DOHH2 (cell line): ENCODE measurements at regions not wholly inside any gene's neighbourhood (a gene's known extent, or its start where the extent isn't known, plus 50 kb on each side); places are given as distances from the start of the nearest gene placed in this dataset.
"Not testable (repeated sequence)": the region's sequence is repeated elsewhere in the genome, so short reads cannot be mapped to it uniquely, and the experiment has no call there.

ENCODE experiments used
- H3F3A ChIP-seq: fragments of 200-600 bp; sonication (generic), shearing (Covaris generic); 2 replicates; pipeline ENCODE4 v1.6.0; 2016; ENCODE audit warnings: antibody characterized with exemption, mild to moderate bottlenecking; ENCODE audit not compliant: control insufficient read depth, insufficient read depth
- H3K27ac ChIP-seq: fragments of 200-600 bp; sonication (generic); 2 replicates; pipeline ENCODE4 v1.5.1; 2014; ENCODE audit warnings: low read depth, mild to moderate bottlenecking, low read length, moderate library complexity
- H3K27me3 ChIP-seq: fragments of 200-600 bp; sonication (generic); 2 replicates; pipeline ENCODE4 v1.6.1; 2014; ENCODE audit warnings: mild to moderate bottlenecking, low read length, mixed read lengths; ENCODE audit not compliant: control insufficient read depth
- H3K36me3 ChIP-seq: fragments of 200-600 bp; sonication (generic); 2 replicates; pipeline ENCODE4 v1.6.1; 2014; ENCODE audit warnings: mild to moderate bottlenecking, low read length, moderate library complexity, mixed read lengths; ENCODE audit not compliant: control insufficient read depth
- H3K4me1 ChIP-seq: fragments of 200-600 bp; sonication (generic); 2 replicates; pipeline ENCODE4 v1.6.1; 2014; ENCODE audit warnings: mild to moderate bottlenecking, low read length, mixed read lengths; ENCODE audit not compliant: control insufficient read depth
- H3K4me2 ChIP-seq: fragments of 200-600 bp; sonication (generic); 2 replicates; pipeline ENCODE4 v1.6.0; 2014; ENCODE audit warnings: mild to moderate bottlenecking, low read length, moderate library complexity
- H3K4me3 ChIP-seq: fragments of 200-600 bp; sonication (generic); 2 replicates; pipeline ENCODE4 v1.5.1; 2014; ENCODE audit warnings: mild to moderate bottlenecking, low read length, mixed read lengths
- H3K79me2 ChIP-seq: fragments of 200-600 bp; sonication (generic); 2 replicates; pipeline ENCODE4 v1.6.1; 2014; ENCODE audit warnings: mild to moderate bottlenecking, low read length, mixed read lengths; ENCODE audit not compliant: control insufficient read depth
- H3K9me2 ChIP-seq: fragments of 200-600 bp; sonication (generic); replicated peaks from 2 replicates; pipeline ENCODE4 v1.6.1; 2014; ENCODE audit warnings: mild to moderate bottlenecking, low read length, mixed read lengths; ENCODE audit not compliant: control insufficient read depth
- H3K9me3 ChIP-seq: fragments of 200-600 bp; sonication (generic); 2 replicates; pipeline ENCODE4 v1.6.1; 2014; ENCODE audit warnings: antibody characterized with exemption, low read length, mixed read lengths; ENCODE audit not compliant: control insufficient read depth, insufficient read depth
- H4K20me1 ChIP-seq: fragments of 200-600 bp; sonication (generic); 2 replicates; pipeline ENCODE4 v1.6.0; 2014; ENCODE audit warnings: low read depth, mild to moderate bottlenecking, antibody characterized with exemption, low read length, moderate library complexity; ENCODE audit not compliant: control insufficient read depth, insufficient read depth
- CTCF ChIP-seq: fragments of 200-600 bp; sonication (generic); IDR thresholded peaks from one replicate; pipeline ENCODE4 v1.5.1; 2014; ENCODE audit warnings: antibody characterized with exemption, mild to moderate bottlenecking, low read depth, low read length; ENCODE audit not compliant: poor library complexity, severe bottlenecking
- EZH2phosphoT487 ChIP-seq: fragments of 200-600 bp; sonication (generic); IDR thresholded peaks from 2 replicates; pipeline ENCODE4 v1.6.1; 2017; ENCODE audit warnings: borderline replicate concordance, mild to moderate bottlenecking, antibody characterized with exemption, low read length, moderate library complexity, mixed read lengths

GRCh38 chr6:44021589-44022295, 105.5 kb downstream of the MRPL14 start:
- Histone ChIP-seq H3K4me2 (no peak overlapping the region), H3K4me1 (no peaks in the 10 kb centered on the region), H3K4me3 (no peak overlapping the region), H3K9me2 (no peaks in the 10 kb centered on the region), H3K79me2 (no peaks in the 10 kb centered on the region), H4K20me1 (no peaks in the 10 kb centered on the region), H3K27me3 (peaks cover 4% of the 10 kb centered on the region), H3K36me3 (no peaks in the 10 kb centered on the region), H3F3A (no peaks in the 10 kb centered on the region), H3K27ac (no peak overlapping the region), H3K9me3 (no peaks in the 10 kb centered on the region)
- TF ChIP-seq CTCF (no peak), EZH2phosphoT487 (no peak)

- Histone ChIP-seq H3K27ac (no peak overlapping the region), H3K27me3 (peaks cover 3% of the 10 kb centered on the region; the same call in 1 of the 2 replicates), H3K36me3 (no peaks in the 10 kb centered on the region), H3F3A (no peaks in the 10 kb centered on the region), H3K4me2 (no peak overlapping the region), H4K20me1 (no peaks in the 10 kb centered on the region), H3K9me2 (no peaks in the 10 kb centered on the region), H3K4me3 (no peak overlapping the region), H3K4me1 (no peaks in the 10 kb centered on the region), H3K9me3 (no peaks in the 10 kb centered on the region), H3K79me2 (no peaks in the 10 kb centered on the region)
- no peak for TF ChIP-seq EZH2phosphoT487
- no peak for TF ChIP-seq CTCF
Measured at GRCh38 chr6:44020664-44021425, 106.4 kb downstream of the MRPL14 start.

GRCh38 chr6:44020148-44020547, 107.1 kb downstream of the MRPL14 start:
- no peak for TF ChIP-seq CTCF
- no peak for TF ChIP-seq EZH2phosphoT487
- Histone ChIP-seq H3K79me2 (no peaks in the 10 kb centered on the region), H3K4me3 (no peak overlapping the region), H3K9me2 (no peaks in the 10 kb centered on the region), H3K27ac (no peak overlapping the region), H3K36me3 (no peaks in the 10 kb centered on the region), H3F3A (no peaks in the 10 kb centered on the region), H3K9me3 (no peaks in the 10 kb centered on the region), H3K4me2 (no peak overlapping the region), H4K20me1 (no peaks in the 10 kb centered on the region), H3K27me3 (peaks cover 3% of the 10 kb centered on the region; the same call in 1 of the 2 replicates), H3K4me1 (no peaks in the 10 kb centered on the region)

- H3K27me3 ChIP-seq, H4K20me1 ChIP-seq, H3F3A ChIP-seq, H3K9me3 ChIP-seq, H3K4me2 ChIP-seq, H3K4me3 ChIP-seq, H3K27ac ChIP-seq, H3K4me1 ChIP-seq, H3K36me3 ChIP-seq, H3K79me2 ChIP-seq, H3K9me2 ChIP-seq: not testable (repeated sequence)
Measured at GRCh38 chr6:44017307-44017706, 109.9 kb downstream of the MRPL14 start.
